GM12878 (cell line): ENCODE measurements at regions not wholly inside any gene's neighbourhood (a gene's known extent, or its start where the extent isn't known, plus 50 kb on each side); places are given as distances from the start of the nearest gene placed in this dataset.

Experiments
- ATAC-seq: fragments of 200-7000 bp; cut with Tn5 transposase; 3 replicates; pipeline ENCODE4 v1.9.1; 2020; ENCODE audit warnings: mild to moderate bottlenecking, moderate library complexity
- BruUV-seq: library from RNA; stranded (reverse); fragments of 400-500 nt; replicated peaks from 2 replicates; lab custom pipeline; 2021; lab: Mats Ljungman, UMichigan
- CTCF ChIA-PET: fragments of 300-600 bp; sonication (Branson Sonifier 250); formaldehyde crosslinking; extraction: SDS; loops from one replicate; lab custom pipeline; 2021; ENCODE audit warnings: inconsistent platforms; lab: Yijun Ruan, JAX
- POLR2A ChIA-PET: fragments of 350-600 bp; formaldehyde crosslinking; extraction: SDS; loops from one replicate; lab custom pipeline; 2021; ENCODE audit warnings: inconsistent platforms; lab: Charles Lee
- RAD21 ChIA-PET: fragments of 300-600 bp; sonication (Branson Sonifier 250); formaldehyde crosslinking; loops from one replicate; lab custom pipeline; 2023; ENCODE audit warnings: antibody characterized with exemption; ENCODE audit not compliant: unreplicated experiment; lab: Charles Lee
- SMC1A ChIA-PET: fragments of 300-600 bp; sonication (Branson Sonifier 250); formaldehyde crosslinking; loops from one replicate; lab custom pipeline; 2023; ENCODE audit not compliant: unreplicated experiment, uncharacterized antibody; lab: Charles Lee
- DNase-seq: peaks from one replicate; pipeline ENCODE4 v3.0.0-alpha.2; 2011; ENCODE audit warnings: low read depth, low spot score
- FAIRE-seq: peaks from 3 replicates; lab custom pipeline; 2011; peaks lifted over from hg19 to GRCh38; lab: Jason Lieb, UNC
- H2AFZ ChIP-seq: 2 replicates; pipeline ENCODE4 v1.6.0; 2011; ENCODE audit warnings: low read depth, low read length, control low read depth; ENCODE audit not compliant: control insufficient read depth
- H3K27ac ChIP-seq: 2 replicates; pipeline ENCODE4 v1.5.1; 2011; ENCODE audit warnings: control low read depth; ENCODE audit not compliant: control insufficient read depth, insufficient read depth
- H3K27me3 ChIP-seq, 2 experiments: replicated peaks in 1 of 2; 2 replicates each; pipeline versions ENCODE4 v1.6.0 to v1.6.1; 2011; ENCODE audit warnings: low read length in 1 of 2; ENCODE audit not compliant: control insufficient read depth in 2 of 2, insufficient read depth in 2 of 2
- H3K36me3 ChIP-seq, 2 experiments: 2 replicates each; pipeline ENCODE4 v1.5.1; 2011; ENCODE audit warnings: low read length in 1 of 2; ENCODE audit not compliant: control insufficient read depth in 2 of 2, insufficient read depth in 2 of 2
- H3K4me1 ChIP-seq: 2 replicates; pipeline ENCODE4 v1.6.1; 2011; ENCODE audit warnings: mild to moderate bottlenecking, low read length, moderate library complexity, mixed read lengths; ENCODE audit not compliant: control insufficient read depth, insufficient read depth
- H3K4me2 ChIP-seq: 2 replicates; pipeline ENCODE4 v1.6.0; 2011; ENCODE audit warnings: control low read depth; ENCODE audit not compliant: control insufficient read depth, insufficient read depth
- H3K4me3 ChIP-seq: fragments of 200-600 bp; sonication (generic); 2 replicates; pipeline ENCODE4 v1.5.1; 2016
- H3K79me2 ChIP-seq: 2 replicates; pipeline ENCODE4 v1.6.0; 2011; ENCODE audit warnings: low read length; ENCODE audit not compliant: control insufficient read depth, insufficient read depth
- H3K9ac ChIP-seq: 2 replicates; pipeline ENCODE4 v1.8.0; 2011; ENCODE audit warnings: low read length, control low read depth, mixed read lengths; ENCODE audit not compliant: control insufficient read depth, insufficient read depth
- H3K9me3 ChIP-seq: replicated peaks from 3 replicates; pipeline ENCODE4 v1.5.1; 2011; ENCODE audit warnings: mild to moderate bottlenecking, low read length; ENCODE audit not compliant: control insufficient read depth, insufficient read depth
- H4K20me1 ChIP-seq: 2 replicates; pipeline ENCODE4 v1.6.0; 2011; ENCODE audit not compliant: control insufficient read depth, insufficient read depth
- BACH1 ChIP-seq: fragments of 450-650 bp; IDR thresholded peaks from 2 replicates; pipeline ENCODE4 v1.6.1; 2017; ENCODE audit warnings: mild to moderate bottlenecking, borderline replicate concordance
- BCL11A ChIP-seq: IDR thresholded peaks from 2 replicates; pipeline ENCODE4 v1.6.1; 2011; ENCODE audit warnings: low read depth, low read length
- CTCF ChIP-seq, 3 experiments: IDR thresholded peaks in 2 of 3; conservative IDR thresholded peaks in 1 of 3; 2 replicates each; pipeline ENCODE4 v1.5.1; 2011; ENCODE audit warnings: low read depth in 3 of 3, low read length in 3 of 3, mild to moderate bottlenecking in 3 of 3, control low read depth in 2 of 3, moderate library complexity in 2 of 3, inconsistent platforms in 1 of 3, mixed read lengths in 1 of 3; ENCODE audit not compliant: control insufficient read depth in 2 of 3, insufficient read depth in 1 of 3; ENCODE audit errors: extremely low read depth in 1 of 3
- JUNB ChIP-seq: IDR thresholded peaks from 2 replicates; pipeline ENCODE4 v1.6.1; 2016; ENCODE audit warnings: antibody characterized with exemption, mild to moderate bottlenecking
- JUND ChIP-seq: IDR thresholded peaks from 2 replicates; pipeline ENCODE4 v1.6.1; 2012; ENCODE audit warnings: low read depth, mild to moderate bottlenecking, low read length, improper control_type of control experiment, moderate library complexity
- KLF5 ChIP-seq: fragments of 450-650 bp; IDR thresholded peaks from 2 replicates; pipeline ENCODE4 v1.6.1; 2014; ENCODE audit warnings: mild to moderate bottlenecking; ENCODE audit not compliant: partially characterized antibody
- MEF2A ChIP-seq: IDR thresholded peaks from 2 replicates; pipeline ENCODE4 v1.6.1; 2011; ENCODE audit warnings: low read depth, mild to moderate bottlenecking, low read length, moderate library complexity; ENCODE audit not compliant: insufficient read depth
- MTA2 ChIP-seq: fragments of 450-650 bp; IDR thresholded peaks from 2 replicates; pipeline ENCODE4 v1.6.1; 2016; ENCODE audit warnings: low read depth, mild to moderate bottlenecking, moderate library complexity
- MTA3 ChIP-seq: IDR thresholded peaks from 2 replicates; pipeline ENCODE4 v1.6.1; 2012; ENCODE audit warnings: low read length, inconsistent platforms, borderline replicate concordance
- NR2C1 ChIP-seq: fragments of 450-650 bp; IDR thresholded peaks from 2 replicates; pipeline ENCODE4 v1.6.1; 2017; ENCODE audit warnings: antibody characterized with exemption, mild to moderate bottlenecking, moderate library complexity
- NR2C2 ChIP-seq: IDR thresholded peaks from 2 replicates; pipeline ENCODE4 v1.6.1; 2011; ENCODE audit warnings: borderline replicate concordance, low read depth; ENCODE audit not compliant: control insufficient read depth, insufficient read length
- PRDM15 ChIP-seq: fragments of 450-650 bp; formaldehyde crosslinking; IDR thresholded peaks from 2 replicates; pipeline ENCODE4 v1.4.0; 2020; ENCODE audit warnings: mild to moderate bottlenecking, moderate library complexity
- SIN3A ChIP-seq: IDR thresholded peaks from 2 replicates; pipeline ENCODE4 v1.6.1; 2012; ENCODE audit warnings: low read depth, low read length, improper control_type of control experiment
- ZBED1 ChIP-seq: IDR thresholded peaks from 2 replicates; pipeline ENCODE4 v1.6.1; 2016; ENCODE audit warnings: borderline replicate concordance
- ZNF207 ChIP-seq: fragments of 450-650 bp; IDR thresholded peaks from 2 replicates; pipeline ENCODE4 v1.6.1; 2014; ENCODE audit warnings: antibody characterized with exemption, mild to moderate bottlenecking, borderline replicate concordance
- ZNF217 ChIP-seq: fragments of 450-650 bp; IDR thresholded peaks from 2 replicates; pipeline ENCODE4 v1.6.1; 2017; ENCODE audit warnings: antibody characterized with exemption, mild to moderate bottlenecking
- ZNF274 ChIP-seq: IDR thresholded peaks from one replicate; pipeline ENCODE4 v1.8.0; 2011; ENCODE audit not compliant: insufficient read length, insufficient read depth
- ZSCAN29 ChIP-seq: fragments of 450-650 bp; IDR thresholded peaks from 2 replicates; pipeline ENCODE4 v1.6.1; 2017; ENCODE audit warnings: mild to moderate bottlenecking, moderate library complexity
- ZZZ3 ChIP-seq: IDR thresholded peaks from 2 replicates; pipeline ENCODE4 v1.6.1; 2011; ENCODE audit warnings: low read depth; ENCODE audit not compliant: control insufficient read depth, insufficient read length
- WGBS: methylation state at CpG from one replicate; pipeline ENCODE4 v1.1.6; 2016; ENCODE audit warnings: low lambda C conversion rate; ENCODE audit not compliant: insufficient replicate concordance, insufficient coverage; ENCODE audit errors: missing lambda C conversion rate; 5-methylcytosine and 5-hydroxymethylcytosine counted together
- in situ Hi-C: fragments of 300-500 bp; cut with MboI; formaldehyde crosslinking; loops from 9 replicates; pipeline ENCODE4 v1.14.3; 2018; ENCODE audit warnings: mixed read lengths
- intact Hi-C: fragments of 100-400 bp; cut with micrococcal nuclease; formaldehyde crosslinking; loops from one replicate; pipeline ENCODE4 v1.14.2; 2022; ENCODE audit not compliant: unreplicated experiment

GRCh38 chr20:60581606-60582115 is 623.4 kb downstream of the CDH26 start (continued):
- TF ChIP-seq PRDM15 (CRISPR knock-in tag) (no peak), MTA3 (no peak), SIN3A (no peak), NR2C1 (no peak)

GRCh38 chr20:60583741-60584140 is 625.5 kb downstream of the CDH26 start:
- H3K4me2 ChIP-seq = no peak overlapping the region
- in situ Hi-C loops = no loop called here

More at GRCh38 chr20:60583741-60584140, 625.5 kb downstream of the CDH26 start:
- TF ChIP-seq ZNF274 = no peak
- TF ChIP-seq ZNF217 = no peak
- TF ChIP-seq JUNB = no peak
- no peak for TF ChIP-seq BCL11A
- no peak for TF ChIP-seq ZSCAN29
- TF ChIP-seq CTCF (IDR thresholded peaks at IDR 0.05 in 2 of 3, conservative IDR thresholded peaks at IDR 0.05 in 1 of 3; ENCODE audit: control insufficient read depth in 2 of 3, extremely low read depth in 1 of 3, insufficient read depth in 1 of 3, low read depth in 3 of 3, low read length in 3 of 3) = no peak
- no peak for TF ChIP-seq BACH1
- no peak for TF ChIP-seq KLF5
- no peak for TF ChIP-seq JUND
- TF ChIP-seq ZBED1 = no peak
- no peak for TF ChIP-seq ZZZ3
- no peak for TF ChIP-seq MEF2A
- no peak for TF ChIP-seq ZNF207
- TF ChIP-seq NR2C2 = no peak
- no peak for TF ChIP-seq MTA2
- ChIA-PET CTCF (no interaction called here), SMC1A (no interaction called here), POLR2A (no interaction called here), RAD21 (no interaction called here)
- H3K9me3 ChIP-seq = no peaks in the 10 kb centered on the region; the same call in 2 of the 3 replicates
- FAIRE-seq (no peak), DNase-seq (no peak), ATAC-seq (no peak)
- H3K4me1 ChIP-seq = no peaks in the 10 kb centered on the region
- BruUV-seq = no TSS peak
- 6% methylated on average over 2 of the region's 2 CpGs for WGBS
- H3K36me3 ChIP-seq = no peaks in the 10 kb centered on the region
- H4K20me1 ChIP-seq = no peaks in the 10 kb centered on the region
- no peak overlapping the region for H2AFZ ChIP-seq
- no peak overlapping the region for H3K27ac ChIP-seq
- no peaks in the 10 kb centered on the region for H3K79me2 ChIP-seq
- H3K9ac ChIP-seq = no peak overlapping the region
- H3K4me3 ChIP-seq = no peak overlapping the region
- no peaks in the 10 kb centered on the region for H3K27me3 ChIP-seq
- intact Hi-C loops = no loop called here
